GM10266 (cell line): ENCODE measurements at regions not wholly inside any gene's neighbourhood (a gene's known extent, or its start where the extent isn't known, plus 50 kb on each side); places are given as distances from the start of the nearest gene placed in this dataset.

Experiments
- DNase-seq: peaks from one replicate; pipeline ENCODE4 v3.0.0; 2012; ENCODE audit errors: extremely low spot score
- TF ChIP-seq, protein P1 (sequence below): IDR thresholded peaks from 2 replicates; pipeline ENCODE4 v1.5.1; 2012; ENCODE audit warnings: mild to moderate bottlenecking, low read depth; ENCODE audit not compliant: control insufficient read depth, insufficient read depth; ENCODE audit errors: missing control alignments

DNA sequence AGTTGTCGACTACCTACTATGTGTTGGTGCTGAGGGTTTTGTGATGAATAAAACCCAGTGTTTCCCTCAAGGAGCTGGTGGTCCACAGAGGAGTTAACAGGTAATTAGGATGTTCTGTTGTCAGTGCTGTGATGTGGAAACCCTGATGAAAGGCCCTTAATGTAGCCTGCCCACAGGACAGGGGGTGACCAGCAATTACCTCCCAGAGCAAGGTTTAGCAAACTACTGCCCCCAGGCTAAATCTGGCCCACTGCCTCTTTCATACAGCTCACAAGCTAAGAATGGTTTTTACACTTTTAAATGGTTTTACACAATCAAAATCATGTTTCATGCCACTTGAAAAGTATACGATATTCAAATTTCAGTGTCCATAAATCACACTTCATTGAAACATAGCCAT lies 536.2 kb downstream of the MIAT start:
- DNase-seq = no peak

DNA sequence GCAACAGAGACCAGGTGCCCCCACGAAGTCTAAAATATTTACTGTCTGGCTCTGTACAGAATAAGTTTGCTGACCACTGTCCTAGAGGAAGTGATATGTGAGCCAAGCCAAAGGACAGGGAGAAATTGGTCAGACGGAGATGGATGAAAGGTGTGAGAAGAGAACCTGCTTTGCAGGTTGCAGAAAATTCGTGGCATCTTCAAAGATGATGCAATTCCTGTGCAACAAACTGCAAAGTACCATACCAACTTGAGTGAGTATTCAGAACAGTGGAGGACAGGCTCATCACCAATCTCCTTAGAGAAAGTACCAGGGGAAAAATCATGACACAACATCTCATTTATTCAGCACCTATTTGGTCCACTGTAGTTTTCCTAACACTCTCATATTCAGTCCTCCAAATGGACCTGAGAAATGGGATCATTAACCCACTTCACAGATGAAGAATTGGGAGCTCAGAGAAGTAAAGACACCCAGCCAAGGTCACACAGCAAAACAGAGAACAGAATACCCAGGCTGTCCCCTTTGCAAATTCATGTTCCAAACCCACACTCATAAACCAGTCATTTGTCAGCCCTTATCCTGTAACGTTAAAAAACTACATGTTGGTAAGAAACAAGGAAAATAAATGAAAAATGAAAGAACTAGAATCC lies 536.8 kb downstream of the MIAT start:
- no peak for DNase-seq
- TF ChIP-seq, protein P1, sequence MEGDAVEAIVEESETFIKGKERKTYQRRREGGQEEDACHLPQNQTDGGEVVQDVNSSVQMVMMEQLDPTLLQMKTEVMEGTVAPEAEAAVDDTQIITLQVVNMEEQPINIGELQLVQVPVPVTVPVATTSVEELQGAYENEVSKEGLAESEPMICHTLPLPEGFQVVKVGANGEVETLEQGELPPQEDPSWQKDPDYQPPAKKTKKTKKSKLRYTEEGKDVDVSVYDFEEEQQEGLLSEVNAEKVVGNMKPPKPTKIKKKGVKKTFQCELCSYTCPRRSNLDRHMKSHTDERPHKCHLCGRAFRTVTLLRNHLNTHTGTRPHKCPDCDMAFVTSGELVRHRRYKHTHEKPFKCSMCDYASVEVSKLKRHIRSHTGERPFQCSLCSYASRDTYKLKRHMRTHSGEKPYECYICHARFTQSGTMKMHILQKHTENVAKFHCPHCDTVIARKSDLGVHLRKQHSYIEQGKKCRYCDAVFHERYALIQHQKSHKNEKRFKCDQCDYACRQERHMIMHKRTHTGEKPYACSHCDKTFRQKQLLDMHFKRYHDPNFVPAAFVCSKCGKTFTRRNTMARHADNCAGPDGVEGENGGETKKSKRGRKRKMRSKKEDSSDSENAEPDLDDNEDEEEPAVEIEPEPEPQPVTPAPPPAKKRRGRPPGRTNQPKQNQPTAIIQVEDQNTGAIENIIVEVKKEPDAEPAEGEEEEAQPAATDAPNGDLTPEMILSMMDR = no peak

More for the DNA sequence above, 536.2 kb downstream of the MIAT start:
- TF ChIP-seq, protein P1 = no peak

DNA sequence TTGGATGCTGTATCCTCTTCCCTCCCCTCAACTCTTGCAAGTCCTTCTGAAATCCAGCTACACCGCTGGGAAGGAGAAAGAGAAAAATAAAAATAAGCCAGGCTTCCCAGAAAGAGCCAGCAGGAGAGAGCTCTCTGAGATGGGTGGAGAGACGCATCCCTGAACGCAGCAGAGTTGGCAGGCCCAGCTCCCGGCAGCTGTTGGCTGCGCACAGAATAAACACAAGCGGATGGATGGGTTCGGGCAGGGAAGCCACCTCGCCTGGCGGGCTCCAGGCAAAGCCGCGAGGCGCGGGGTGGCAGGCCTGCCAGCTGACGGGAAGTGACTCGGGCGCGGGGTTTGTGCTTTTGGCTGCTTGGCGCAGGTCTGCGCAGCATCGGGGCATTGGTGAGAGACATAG lies 537.7 kb downstream of the MIAT start:
- DNase-seq = no peak
- TF ChIP-seq, protein P1 = no peak

DNA sequence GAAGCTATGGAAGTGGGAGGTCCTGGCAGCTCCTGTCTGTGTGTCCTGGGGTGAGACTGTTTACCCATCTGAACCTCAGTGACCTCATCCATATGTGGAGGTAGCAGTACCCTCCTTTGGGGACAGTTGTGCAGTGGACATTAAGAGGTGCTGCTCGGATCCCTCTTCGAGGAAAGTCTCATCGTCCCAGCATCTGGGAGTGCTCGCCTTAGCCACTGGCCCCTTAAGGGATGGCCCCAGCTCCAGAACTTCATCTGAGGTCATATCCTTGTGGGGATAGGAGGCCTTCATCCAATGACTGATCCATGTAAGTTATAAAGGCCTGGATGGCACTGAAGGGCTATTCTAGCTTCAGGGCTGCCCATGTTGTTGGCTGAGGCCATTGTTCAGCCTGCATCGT lies 538.1 kb downstream of the MIAT start:
- no peak for DNase-seq
- TF ChIP-seq, protein P1 = no peak

DNA sequence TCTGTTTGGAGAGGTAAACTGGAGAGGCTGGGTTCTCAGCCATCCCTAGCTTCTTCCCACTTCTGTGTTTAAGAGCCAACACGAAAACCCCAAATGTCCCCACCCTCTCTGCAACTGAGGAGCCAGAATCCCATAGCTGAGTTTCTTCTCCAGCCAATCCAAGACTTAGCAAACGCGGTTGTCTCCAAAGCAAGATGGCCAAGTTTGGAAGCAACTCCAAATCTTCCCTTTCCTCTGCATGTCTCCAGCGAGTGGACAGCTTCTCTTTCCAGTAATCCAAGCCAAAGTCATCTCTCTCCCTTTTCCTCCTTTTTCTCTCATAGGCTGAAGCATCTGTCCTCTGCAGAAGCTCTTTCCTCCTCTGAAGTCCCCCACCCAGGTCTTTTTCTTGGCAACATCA lies 539.2 kb downstream of the MIAT start:
- TF ChIP-seq, protein P1 = no peak
- no peak for DNase-seq

DNA sequence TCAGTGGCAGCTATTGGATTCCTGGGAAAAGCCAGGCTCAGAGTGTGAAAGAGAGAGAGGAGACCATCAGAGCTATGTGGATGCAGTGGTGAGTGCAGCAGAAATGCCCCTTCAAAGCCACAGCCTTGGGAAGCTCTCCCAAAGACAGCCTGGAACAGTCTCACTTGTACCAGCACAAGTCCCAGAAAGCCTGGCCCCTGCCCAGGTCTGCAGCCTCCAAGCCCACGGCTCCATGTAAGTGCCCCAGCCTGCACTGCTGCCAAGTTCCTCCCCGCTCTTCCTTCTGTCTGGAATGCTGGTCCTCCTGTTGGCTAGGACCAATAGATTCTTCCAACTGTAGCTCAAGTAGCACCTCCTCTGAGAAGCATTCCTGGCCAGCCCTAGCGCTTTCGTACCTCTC lies 539.7 kb downstream of the MIAT start:
- TF ChIP-seq, protein P1 = no peak
- no peak for DNase-seq

DNA sequence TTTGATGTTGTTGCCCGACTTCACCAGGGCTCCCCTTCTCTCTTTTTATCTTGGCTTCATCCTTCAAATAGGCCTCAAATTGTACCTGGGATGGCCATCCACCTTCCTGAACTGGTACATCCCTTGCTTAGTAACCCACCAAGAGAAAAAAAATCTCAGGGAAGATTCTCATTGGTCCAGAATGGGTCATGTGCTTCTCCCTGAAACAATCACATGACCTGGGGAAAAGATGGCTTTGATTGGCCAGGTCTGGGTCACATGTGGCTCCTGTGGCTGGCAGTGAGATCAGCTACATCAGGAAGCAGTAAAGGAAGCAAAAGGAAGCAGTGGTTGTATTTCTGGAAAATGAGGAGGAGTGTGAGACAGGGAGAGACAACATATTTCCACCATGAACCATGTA lies 540.2 kb downstream of the MIAT start:
- TF ChIP-seq, protein P1 = no peak
- DNase-seq = no peak
